ENCODE measurements at regions not wholly inside any gene's neighbourhood (a gene's known extent, or its start where the extent isn't known, plus 50 kb on each side); places are given as distances from the start of the nearest gene placed in this dataset.

DNA sequence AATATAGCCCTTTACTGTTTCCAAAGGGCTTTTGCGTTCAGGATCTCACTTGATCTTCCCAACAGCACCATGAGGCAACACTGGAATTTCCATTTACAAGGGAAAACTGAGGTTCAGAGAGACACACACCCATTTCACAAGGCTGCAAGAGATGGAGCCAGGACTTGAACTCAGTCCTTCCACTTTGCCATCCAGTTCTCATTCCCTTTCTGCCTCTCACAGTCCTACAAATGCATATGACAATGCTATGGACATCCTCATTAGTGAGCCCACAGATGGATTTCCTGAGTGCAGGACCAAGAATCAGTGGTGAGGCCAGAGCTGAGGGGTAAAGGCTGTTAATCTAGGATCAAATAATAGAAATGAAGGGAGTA lies 136.1 kb upstream of the MYCN start:
- FAIRE-seq, result no peak
- DNase-seq (ENCODE audit: insufficient read length), result no peak
- TF ChIP-seq TAF1 (IDR thresholded peaks at IDR 0.05; ENCODE audit: borderline replicate concordance, low read depth, low read length), result no peak
- TF ChIP-seq POLR2A (IDR thresholded peaks at IDR 0.05; ENCODE audit: low read depth, low read length), result no peak
- TF ChIP-seq POLR2AphosphoS5 (IDR thresholded peaks at IDR 0.05; ENCODE audit: low read depth, low read length), result no peak

DNA sequence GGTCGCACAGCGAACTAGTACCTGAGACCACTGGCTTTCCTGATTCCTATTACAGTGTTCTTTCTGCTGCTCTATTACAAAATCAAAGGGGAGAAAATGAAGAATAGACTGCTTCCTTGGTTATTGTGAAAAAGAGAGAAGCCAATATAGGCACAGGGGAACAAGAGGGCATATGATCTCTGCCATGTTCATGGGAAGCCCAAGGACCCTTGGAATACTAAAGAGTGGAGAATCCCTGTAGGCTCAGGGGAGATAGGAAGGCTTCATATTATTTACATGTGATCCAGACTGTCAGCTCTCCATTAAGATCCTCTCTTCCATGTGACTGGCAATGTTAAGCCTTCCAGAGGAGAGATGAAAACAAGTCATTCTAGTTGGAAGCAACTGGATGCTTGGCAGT lies 135.7 kb upstream of the MYCN start:
- TF ChIP-seq POLR2AphosphoS5 (IDR thresholded peaks at IDR 0.05; ENCODE audit: low read depth, low read length) (no peak), POLR2A (IDR thresholded peaks at IDR 0.05; ENCODE audit: low read depth, low read length) (no peak), TAF1 (IDR thresholded peaks at IDR 0.05; ENCODE audit: borderline replicate concordance, low read depth, low read length) (no peak)
- DNase-seq (ENCODE audit: insufficient read length) (no peak), FAIRE-seq (no peak)

DNA sequence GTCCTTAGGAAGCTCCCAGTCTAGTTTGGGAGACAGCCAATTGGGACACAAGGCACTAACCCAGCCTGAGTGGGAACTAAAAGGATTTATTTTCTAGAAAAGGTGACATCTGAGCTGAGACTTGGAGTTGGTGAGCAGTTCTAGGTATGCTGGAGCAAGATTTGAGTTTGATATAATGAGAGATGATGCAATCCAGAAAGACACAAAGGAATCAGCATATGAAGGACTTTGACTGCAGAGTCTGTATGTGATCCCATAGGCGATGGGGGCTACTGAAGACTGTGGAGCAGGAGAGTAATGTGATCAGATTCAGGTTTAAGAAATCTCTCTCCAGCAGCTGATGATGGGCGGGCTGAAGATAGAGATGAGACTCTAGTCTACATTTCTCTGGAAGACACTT lies 135.1 kb upstream of the MYCN start:
- no peak for TF ChIP-seq TAF1 (IDR thresholded peaks at IDR 0.05; ENCODE audit: borderline replicate concordance, low read depth, low read length)
- TF ChIP-seq POLR2A (IDR thresholded peaks at IDR 0.05; ENCODE audit: low read depth, low read length), result no peak
- FAIRE-seq, result no peak

DNA sequence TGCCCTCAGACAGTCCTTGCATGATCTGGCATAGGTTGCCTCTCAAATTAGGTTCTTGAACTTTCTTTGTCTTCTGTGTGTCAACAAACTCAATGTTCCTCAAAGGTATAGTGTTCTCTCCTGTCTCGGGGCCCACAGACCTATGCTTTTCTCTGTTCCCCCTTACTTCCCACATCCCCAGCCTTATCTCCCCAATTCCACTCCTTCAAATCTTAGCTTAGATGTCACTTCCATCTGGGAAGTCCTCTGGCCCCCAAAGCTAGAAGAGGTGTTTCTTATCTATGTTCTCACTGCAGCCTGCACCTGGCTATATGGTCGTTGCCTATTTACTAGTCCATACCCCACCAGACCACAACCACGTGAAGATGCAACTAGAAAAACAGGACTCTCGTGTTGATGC lies 134.6 kb upstream of the MYCN start:
- no peak for FAIRE-seq
- no peak for DNase-seq (ENCODE audit: insufficient read length)
- TF ChIP-seq TAF1 (IDR thresholded peaks at IDR 0.05; ENCODE audit: borderline replicate concordance, low read depth, low read length), result no peak
- TF ChIP-seq POLR2AphosphoS5 (IDR thresholded peaks at IDR 0.05; ENCODE audit: low read depth, low read length), result no peak
- TF ChIP-seq POLR2A (IDR thresholded peaks at IDR 0.05; ENCODE audit: low read depth, low read length), result no peak

More for the DNA sequence above, 135.1 kb upstream of the MYCN start:
- DNase-seq (ENCODE audit: insufficient read length), result no peak

DNA sequence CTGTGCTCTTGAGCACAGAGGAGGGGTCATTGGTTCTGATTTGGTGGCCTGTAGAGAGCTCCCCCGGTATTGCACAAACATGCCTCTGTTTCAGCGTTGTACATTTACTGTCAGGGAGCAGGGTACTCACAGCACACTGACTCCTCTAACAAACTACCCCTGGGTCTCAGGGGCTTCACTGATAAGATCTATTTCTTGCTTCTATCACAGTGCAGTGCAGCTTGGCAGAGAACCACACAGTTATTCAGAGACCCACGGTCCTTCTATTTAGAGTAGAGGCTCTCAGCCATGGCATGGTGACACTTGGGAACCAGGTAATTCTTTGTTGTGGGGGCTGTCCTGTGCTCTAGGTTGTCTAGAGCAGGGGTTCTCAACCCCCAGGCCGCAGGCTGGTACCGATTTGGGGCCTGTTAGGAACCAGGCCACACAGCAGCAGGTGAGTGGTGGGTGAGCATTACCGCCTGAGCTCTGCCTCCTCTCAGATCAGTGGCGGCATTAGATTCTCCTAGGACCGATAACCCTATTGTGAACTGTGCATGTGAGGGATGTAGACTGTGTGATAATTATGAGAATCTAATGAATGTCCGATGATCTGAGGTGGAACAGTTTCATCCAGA lies 133.4 kb upstream of the MYCN start:
- no peak for DNase-seq (ENCODE audit: insufficient read length)
- no peak for TF ChIP-seq POLR2AphosphoS5 (IDR thresholded peaks at IDR 0.05; ENCODE audit: low read depth, low read length)
- TF ChIP-seq POLR2A (IDR thresholded peaks at IDR 0.05; ENCODE audit: low read depth, low read length), result no peak
- no peak for TF ChIP-seq TAF1 (IDR thresholded peaks at IDR 0.05; ENCODE audit: borderline replicate concordance, low read depth, low read length)
- no peak for FAIRE-seq

DNA sequence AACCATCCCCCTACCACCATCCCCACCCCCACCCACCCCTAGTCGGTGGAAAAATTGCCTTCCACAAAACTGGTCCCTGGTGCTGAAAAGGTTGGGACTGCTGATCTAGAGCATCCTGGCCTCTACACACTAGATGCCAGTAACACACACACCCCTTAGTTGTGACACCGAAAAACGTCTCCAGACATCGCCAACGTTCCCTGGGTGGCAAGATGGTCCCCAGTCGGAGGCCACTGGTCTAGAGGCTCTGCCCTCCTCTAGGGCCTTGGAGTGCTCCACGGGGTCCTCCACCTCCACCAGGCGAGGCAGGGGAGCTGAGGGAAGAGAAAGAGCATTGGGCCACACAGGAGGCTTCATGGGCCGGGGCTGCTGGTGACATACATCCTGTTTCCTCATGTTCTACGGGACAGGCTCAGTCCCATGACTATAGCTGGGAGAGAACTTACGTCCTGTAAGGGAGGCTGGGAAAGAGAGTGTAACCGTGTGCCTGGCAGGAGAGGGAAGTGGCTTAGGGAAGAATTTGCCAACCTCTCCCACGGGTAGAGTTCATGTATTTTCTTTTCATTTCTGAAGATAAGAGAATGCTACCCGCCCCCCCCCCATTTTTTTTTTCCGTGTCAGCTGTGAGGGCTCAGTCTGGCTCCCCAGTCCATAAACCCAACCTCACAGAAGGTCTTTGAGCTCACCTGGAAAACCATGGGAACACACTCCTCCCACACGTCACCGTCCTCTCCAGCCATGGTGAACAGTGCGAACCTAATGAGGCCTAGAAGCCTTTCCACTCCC lies 132.7 kb upstream of the MYCN start:
- TF ChIP-seq POLR2A (IDR thresholded peaks at IDR 0.05; ENCODE audit: low read depth, low read length) (no peak), TAF1 (IDR thresholded peaks at IDR 0.05; ENCODE audit: borderline replicate concordance, low read depth, low read length) (no peak), POLR2AphosphoS5 (IDR thresholded peaks at IDR 0.05; ENCODE audit: low read depth, low read length) (no peak)
- FAIRE-seq (no peak), DNase-seq (ENCODE audit: insufficient read length) (no peak)

DNA sequence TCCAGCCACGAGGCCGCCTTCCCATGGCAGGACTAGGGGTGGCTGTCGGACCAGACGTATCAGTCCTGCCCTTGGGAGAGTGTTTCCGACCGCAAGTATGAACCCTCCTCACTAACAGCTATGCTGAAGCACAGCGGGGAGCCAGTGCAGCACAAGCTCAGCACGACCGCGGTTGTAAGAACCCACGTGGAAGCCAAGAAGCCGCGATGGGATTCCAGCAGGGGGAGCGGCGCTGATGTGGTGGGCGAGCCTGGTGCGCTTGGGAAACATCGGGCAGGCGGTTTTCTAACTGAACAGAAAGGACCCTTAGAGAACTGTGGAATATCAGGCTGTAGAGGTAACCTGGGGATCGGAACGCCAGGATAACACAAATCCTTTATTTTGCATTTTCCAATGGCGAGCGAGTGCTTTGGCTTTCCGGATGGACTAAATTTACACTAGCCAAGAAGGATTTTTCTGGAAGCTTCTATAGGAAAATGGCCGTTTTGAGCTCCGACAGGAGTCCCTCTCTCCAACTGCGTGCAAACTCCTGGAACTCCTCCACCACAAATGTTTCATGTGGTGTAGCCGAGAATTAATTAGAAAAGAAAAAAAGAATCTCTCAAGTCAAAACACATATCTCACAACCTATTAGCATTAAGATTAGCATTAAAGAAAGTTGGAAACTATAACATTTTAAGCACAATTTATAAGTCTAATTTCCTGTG lies 132.0 kb upstream of the MYCN start:
- DNase-seq (ENCODE audit: insufficient read length) (no peak), FAIRE-seq (no peak)
- TF ChIP-seq POLR2AphosphoS5 (IDR thresholded peaks at IDR 0.05; ENCODE audit: low read depth, low read length) (no peak), TAF1 (IDR thresholded peaks at IDR 0.05; ENCODE audit: borderline replicate concordance, low read depth, low read length) (no peak)

DNA sequence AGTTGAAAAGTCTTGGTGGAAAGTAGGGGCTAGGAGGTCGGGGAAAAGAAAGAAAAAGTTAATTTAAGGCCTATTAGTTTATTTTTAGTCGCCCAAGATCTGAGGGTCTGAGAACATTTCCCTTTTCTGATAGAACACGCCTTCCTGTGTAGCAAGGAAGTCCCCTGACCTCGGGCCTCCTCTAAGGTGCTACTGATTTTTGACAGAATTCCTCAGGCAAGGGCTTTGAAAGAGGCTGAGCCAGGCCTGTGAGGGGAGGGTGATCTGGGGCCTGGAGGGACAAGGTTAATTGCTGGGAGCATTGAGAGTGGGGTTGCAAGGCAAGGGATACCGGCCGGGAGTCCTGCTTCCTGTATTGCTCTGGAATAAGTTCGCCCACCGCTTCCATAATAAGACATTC lies 131.4 kb upstream of the MYCN start:
- FAIRE-seq, result no peak
- no peak for DNase-seq (ENCODE audit: insufficient read length)
- TF ChIP-seq TAF1 (IDR thresholded peaks at IDR 0.05; ENCODE audit: borderline replicate concordance, low read depth, low read length) (no peak), POLR2AphosphoS5 (IDR thresholded peaks at IDR 0.05; ENCODE audit: low read depth, low read length) (no peak), POLR2A (IDR thresholded peaks at IDR 0.05; ENCODE audit: low read depth, low read length) (no peak)

DNA sequence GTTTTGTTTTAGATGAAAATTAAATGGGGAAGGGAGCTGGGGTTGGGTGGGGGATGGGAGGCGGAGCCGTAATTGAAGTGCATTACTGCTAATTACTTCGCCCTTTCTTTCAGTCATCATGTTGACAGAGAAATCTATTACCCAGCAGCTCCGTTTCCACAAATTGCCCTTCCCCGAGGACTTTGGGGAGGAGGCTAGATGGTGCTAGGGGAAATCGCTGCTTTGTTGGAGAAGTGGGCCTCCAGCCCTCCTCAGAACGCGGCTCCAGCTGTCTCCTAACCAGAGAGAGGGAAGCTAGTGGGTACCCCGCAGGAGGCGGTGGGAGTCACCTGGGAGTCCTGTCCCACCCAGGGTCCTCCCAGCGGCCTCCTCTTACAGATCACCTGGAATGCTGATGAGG lies 130.9 kb upstream of the MYCN start:
- TF ChIP-seq POLR2AphosphoS5 (IDR thresholded peaks at IDR 0.05; ENCODE audit: low read depth, low read length), result no peak
- TF ChIP-seq TAF1 (IDR thresholded peaks at IDR 0.05; ENCODE audit: borderline replicate concordance, low read depth, low read length), result no peak
- no peak for TF ChIP-seq POLR2A (IDR thresholded peaks at IDR 0.05; ENCODE audit: low read depth, low read length)
- DNase-seq (ENCODE audit: insufficient read length), result no peak
- FAIRE-seq, result no peak

DNA sequence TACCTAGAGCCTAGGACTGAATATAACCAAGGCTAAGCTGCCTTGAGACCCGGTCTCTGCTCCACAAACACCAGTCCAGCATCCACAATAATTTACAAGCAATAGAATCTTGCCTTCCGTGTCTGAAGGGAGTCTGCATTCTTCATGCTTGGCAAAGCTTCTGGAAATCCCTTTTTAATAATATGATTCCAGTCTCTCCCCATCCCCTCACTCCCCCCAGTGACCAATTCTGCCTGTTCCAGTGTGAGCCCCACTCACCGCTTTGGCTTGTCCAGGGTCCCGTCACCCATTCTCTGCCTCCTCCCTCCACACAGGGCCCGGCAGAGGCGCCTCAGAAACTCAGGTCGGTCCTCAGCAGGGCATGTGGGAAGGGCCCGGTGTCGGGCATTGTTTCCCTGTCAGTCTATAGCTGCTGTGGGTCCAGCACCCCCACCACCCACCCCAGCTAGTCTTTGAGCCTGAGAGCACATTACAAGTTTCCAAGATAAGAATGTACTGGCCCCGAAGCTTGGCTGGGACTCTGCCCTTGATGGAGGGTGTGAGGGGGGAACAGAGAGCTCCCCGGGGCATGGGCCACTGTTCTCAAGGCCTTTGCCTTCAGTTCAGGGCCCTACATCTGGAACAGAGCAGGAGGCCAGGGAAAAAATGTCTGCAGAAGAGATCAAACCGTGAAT lies 129.7 kb upstream of the MYCN start:
- DNase-seq (ENCODE audit: insufficient read length), result no peak

DNA sequence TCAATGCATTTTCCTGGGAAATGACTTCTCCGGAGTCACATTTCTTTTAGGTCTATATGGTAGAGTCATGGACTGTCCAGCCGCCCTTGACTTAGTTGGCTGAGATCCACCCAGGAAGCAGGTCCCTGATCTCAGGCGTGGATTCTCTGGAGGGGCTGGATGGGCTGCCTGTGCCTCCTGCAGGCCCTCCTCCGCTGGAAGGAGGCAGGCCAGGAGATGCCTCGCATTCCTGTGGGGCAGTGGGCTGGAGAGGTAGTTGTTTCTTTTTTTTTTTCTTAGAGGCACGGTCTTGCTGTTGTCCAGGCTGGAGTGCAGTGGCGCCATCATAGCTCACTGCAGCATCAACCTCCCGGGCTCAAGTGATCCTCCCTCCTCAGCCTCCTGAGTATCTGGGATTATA lies 129.0 kb upstream of the MYCN start:
- TF ChIP-seq POLR2A (IDR thresholded peaks at IDR 0.05; ENCODE audit: low read depth, low read length) (no peak), POLR2AphosphoS5 (IDR thresholded peaks at IDR 0.05; ENCODE audit: low read depth, low read length) (no peak), TAF1 (IDR thresholded peaks at IDR 0.05; ENCODE audit: borderline replicate concordance, low read depth, low read length) (no peak)
- DNase-seq (ENCODE audit: insufficient read length) (no peak), FAIRE-seq (no peak)

More for the DNA sequence above, 129.7 kb upstream of the MYCN start:
- FAIRE-seq, result no peak
- TF ChIP-seq POLR2A (IDR thresholded peaks at IDR 0.05; ENCODE audit: low read depth, low read length), result no peak
- TF ChIP-seq TAF1 (IDR thresholded peaks at IDR 0.05; ENCODE audit: borderline replicate concordance, low read depth, low read length), result no peak
- TF ChIP-seq POLR2AphosphoS5 (IDR thresholded peaks at IDR 0.05; ENCODE audit: low read depth, low read length), result no peak

Data from GM12892 (cell line).